ENCODE measurements at regions not wholly inside any gene's neighbourhood (a gene's known extent, or its start where the extent isn't known, plus 50 kb on each side); places are given as distances from the start of the nearest gene placed in this dataset.
"Not testable (repeated sequence)": the region's sequence is repeated elsewhere in the genome, so short reads cannot be mapped to it uniquely, and the experiment has no call there.

DNA sequence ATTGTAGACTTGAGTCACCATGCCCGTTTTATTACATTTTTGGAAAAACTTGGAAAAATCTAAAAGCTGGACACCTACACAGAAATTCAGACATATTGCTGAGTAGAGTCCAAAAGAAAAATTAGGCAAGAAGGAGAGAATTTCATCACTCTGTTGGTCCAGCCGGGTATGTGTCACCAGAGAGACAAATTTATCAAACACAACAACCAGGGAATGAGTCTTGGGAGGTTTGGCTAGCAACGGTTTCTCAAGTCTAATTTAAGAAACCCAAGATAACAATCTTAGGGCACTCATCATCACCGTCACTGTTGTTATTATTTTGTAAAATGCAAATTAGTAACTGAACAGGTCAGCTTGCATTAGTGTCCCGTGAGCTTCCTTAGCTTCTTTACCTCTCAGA is 197.5 kb upstream of the C2CD4B start:
- Histone ChIP-seq H3K27ac (no peak overlapping the region), H3K4me3 (ENCODE audit: low read depth, low read length) (no peak overlapping the region), H3K9me3 (ENCODE audit: severe bottlenecking) (no peaks in the 10 kb centered on the region), H3K36me3 (no peaks in the 10 kb centered on the region), H3K27me3 (ENCODE audit: insufficient read depth, low read depth, severe bottlenecking) (no peaks in the 10 kb centered on the region)
- TF ChIP-seq, protein P1, sequence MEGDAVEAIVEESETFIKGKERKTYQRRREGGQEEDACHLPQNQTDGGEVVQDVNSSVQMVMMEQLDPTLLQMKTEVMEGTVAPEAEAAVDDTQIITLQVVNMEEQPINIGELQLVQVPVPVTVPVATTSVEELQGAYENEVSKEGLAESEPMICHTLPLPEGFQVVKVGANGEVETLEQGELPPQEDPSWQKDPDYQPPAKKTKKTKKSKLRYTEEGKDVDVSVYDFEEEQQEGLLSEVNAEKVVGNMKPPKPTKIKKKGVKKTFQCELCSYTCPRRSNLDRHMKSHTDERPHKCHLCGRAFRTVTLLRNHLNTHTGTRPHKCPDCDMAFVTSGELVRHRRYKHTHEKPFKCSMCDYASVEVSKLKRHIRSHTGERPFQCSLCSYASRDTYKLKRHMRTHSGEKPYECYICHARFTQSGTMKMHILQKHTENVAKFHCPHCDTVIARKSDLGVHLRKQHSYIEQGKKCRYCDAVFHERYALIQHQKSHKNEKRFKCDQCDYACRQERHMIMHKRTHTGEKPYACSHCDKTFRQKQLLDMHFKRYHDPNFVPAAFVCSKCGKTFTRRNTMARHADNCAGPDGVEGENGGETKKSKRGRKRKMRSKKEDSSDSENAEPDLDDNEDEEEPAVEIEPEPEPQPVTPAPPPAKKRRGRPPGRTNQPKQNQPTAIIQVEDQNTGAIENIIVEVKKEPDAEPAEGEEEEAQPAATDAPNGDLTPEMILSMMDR (IDR thresholded peaks at IDR 0.05; ENCODE audit: low read depth, low read length), result no peak
- DNase-seq, result no peak

DNA sequence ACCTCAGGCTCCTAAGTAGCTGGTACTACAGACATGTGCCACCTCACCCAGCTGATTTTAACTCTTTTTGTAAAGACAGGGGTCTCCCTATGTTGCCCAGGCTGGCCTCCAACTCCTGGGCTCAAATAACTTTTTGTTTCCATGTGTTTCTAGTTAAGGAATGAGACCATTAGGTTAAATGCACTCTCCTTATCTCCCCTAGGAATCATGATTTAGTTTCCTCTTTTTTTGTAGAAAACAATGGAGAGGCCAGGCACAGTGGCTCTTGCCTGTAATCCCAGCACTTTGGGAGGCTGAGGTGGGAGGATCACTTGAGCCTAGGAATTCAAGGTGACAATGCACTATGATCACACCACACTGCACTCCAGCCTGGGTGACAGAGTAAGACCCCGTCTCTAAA is 198.8 kb upstream of the C2CD4B start:
- Histone ChIP-seq H3K4me3 (ENCODE audit: low read depth, low read length) (no peak overlapping the region), H3K36me3 (no peaks in the 10 kb centered on the region), H3K27me3 (ENCODE audit: insufficient read depth, low read depth, severe bottlenecking) (no peaks in the 10 kb centered on the region), H3K9me3 (ENCODE audit: severe bottlenecking) (no peaks in the 10 kb centered on the region), H3K27ac (no peak overlapping the region)
- TF ChIP-seq, protein P1 (IDR thresholded peaks at IDR 0.05; ENCODE audit: low read depth, low read length), result no peak
- DNase-seq, result no peak

DNA sequence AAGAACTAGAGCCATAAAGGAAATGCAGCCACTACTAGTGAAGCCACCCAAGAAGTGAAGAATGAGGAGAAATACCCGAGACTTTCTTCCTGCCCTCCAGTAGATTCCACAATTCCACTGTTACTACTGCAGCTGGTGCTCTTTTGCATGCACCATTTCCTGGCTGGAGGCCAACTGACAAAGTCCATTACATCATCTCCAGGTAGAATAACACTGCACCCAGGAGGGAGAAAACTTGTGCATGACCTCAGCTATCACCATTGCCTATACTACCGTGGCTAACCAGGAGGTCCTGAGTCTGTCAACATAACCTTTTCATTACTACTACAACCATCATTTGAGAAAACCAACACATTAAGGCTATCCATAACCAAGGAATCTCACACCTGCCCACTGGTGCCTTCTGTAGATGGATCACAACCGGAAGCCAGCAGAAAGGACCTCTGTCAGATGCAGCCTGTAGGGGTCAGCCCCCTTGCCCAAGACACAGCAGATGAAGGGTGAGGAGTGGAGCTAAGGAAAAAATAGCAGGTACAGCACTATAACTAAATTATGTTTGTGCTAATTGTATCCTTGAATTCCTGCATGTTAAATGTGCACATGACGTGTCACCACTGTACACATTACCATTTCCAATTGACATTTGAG is 200.8 kb upstream of the C2CD4B start:
- DNase-seq, result no peak
- H3K27ac ChIP-seq, result no peak overlapping the region
- H3K4me3 ChIP-seq (ENCODE audit: low read depth, low read length), result no peak overlapping the region
- H3K27me3 ChIP-seq (ENCODE audit: insufficient read depth, low read depth, severe bottlenecking), result no peaks in the 10 kb centered on the region
- TF ChIP-seq, protein P1 (IDR thresholded peaks at IDR 0.05; ENCODE audit: low read depth, low read length), result 0 out of 2 replicates have a peak, but pooled peaks have one; percentile 25
- no peaks in the 10 kb centered on the region for H3K36me3 ChIP-seq
- H3K9me3 ChIP-seq (ENCODE audit: severe bottlenecking), result no peaks in the 10 kb centered on the region

DNA sequence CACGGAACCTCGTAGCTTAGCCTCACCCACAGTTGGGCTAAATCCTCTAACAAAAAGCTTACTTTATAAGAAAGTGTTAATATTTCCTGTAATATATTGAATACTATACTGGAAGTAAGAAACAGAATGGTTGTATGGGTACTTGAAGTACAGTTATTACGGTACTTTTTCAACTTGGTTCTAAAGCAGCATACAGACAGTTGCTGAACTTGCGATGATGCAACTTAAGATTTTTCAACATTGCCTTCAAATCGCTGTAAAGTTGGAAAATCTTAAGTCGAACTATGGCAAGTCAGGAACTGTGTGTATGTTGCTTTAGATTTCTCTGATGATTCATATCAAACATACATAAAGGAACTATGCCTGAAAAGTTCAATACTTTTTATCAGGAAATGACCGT is 204.4 kb upstream of the C2CD4B start:
- Histone ChIP-seq H3K27me3 (ENCODE audit: insufficient read depth, low read depth, severe bottlenecking) (no peaks in the 10 kb centered on the region), H3K9me3 (ENCODE audit: severe bottlenecking) (no peaks in the 10 kb centered on the region), H3K27ac (no peak overlapping the region), H3K36me3 (no peaks in the 10 kb centered on the region), H3K4me3 (ENCODE audit: low read depth, low read length) (no peak overlapping the region)
- DNase-seq, result no peak
- TF ChIP-seq, protein P1 (IDR thresholded peaks at IDR 0.05; ENCODE audit: low read depth, low read length), result no peak

DNA sequence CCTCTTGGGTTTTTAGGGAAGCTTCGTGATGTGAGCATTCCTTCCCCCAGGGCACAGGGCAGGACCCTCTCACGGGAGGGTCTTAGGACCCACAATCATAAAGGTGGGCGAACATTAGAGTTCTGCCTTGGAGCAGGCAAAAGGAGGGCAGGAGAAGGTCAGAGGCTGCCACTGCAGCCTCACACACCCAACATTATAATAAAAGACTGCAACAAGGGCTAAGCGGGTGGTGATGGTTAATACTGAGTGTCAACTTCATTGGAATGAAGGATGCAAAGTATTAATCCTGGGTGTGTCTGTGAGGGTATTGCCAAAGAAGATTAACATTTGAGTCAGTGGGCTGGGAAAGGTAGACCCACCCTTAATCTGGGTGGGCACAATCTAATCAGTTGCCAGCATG is 206.6 kb upstream of the C2CD4B start:
- not testable (repeated sequence) for H3K27ac ChIP-seq; H3K4me3 ChIP-seq (ENCODE audit: low read depth, low read length); H3K36me3 ChIP-seq; H3K27me3 ChIP-seq (ENCODE audit: insufficient read depth, low read depth, severe bottlenecking); DNase-seq; H3K9me3 ChIP-seq (ENCODE audit: severe bottlenecking)

DNA sequence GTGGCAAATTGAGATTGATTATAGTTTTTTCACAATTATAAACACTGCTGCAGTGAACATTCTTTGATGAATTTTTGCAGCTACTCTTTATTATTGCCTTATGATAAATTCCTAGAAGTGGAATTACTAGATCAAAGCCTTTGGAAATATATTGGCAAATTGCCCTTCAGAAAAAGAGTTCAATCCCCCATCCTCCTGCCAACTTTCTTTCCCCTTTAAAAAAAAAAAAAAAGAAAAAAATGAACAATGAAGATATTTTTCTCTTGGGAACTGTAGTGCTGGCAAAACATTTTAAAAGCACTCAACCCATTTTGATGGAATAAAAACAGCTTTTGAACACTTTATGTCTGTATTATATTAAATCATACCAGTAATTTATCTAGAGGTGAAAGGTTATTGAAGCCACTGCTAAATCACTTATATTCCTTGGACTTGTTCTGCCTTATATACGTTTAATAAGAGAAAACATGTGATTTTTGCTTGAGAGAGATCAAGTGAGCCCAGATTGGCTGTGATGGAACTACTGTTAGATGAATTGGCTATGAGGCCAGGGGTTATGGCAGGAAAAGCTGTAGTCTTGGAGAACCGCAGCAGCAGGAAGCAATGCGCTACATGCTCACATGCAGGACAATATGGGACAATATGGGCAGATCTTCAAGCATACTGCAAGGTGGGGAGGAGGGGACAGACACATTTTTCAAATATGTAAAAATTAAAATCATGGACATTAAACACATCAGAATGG is 212.8 kb upstream of the C2CD4B start:
- TF ChIP-seq, protein P1 (IDR thresholded peaks at IDR 0.05; ENCODE audit: low read depth, low read length), result no peak
- no peak for DNase-seq
- no peak overlapping the region for H3K27ac ChIP-seq
- no peaks in the 10 kb centered on the region for H3K9me3 ChIP-seq (ENCODE audit: severe bottlenecking)
- H3K36me3 ChIP-seq, result no peaks in the 10 kb centered on the region
- H3K4me3 ChIP-seq (ENCODE audit: low read depth, low read length), result no peak overlapping the region
- no peaks in the 10 kb centered on the region for H3K27me3 ChIP-seq (ENCODE audit: insufficient read depth, low read depth, severe bottlenecking)

All from WERI-Rb-1 (cell line).